Gastrocnemius medialis (tissue), 4 donors: ENCODE measurements at regions not wholly inside any gene's neighbourhood (a gene's known extent, or its start where the extent isn't known, plus 50 kb on each side); places are given as distances from the start of the nearest gene placed in this dataset.

ENCODE experiments used
- POLR2A ChIP-seq, 2 donors: fragments of 450-650 bp; IDR thresholded peaks; one replicate each; pipeline ENCODE4 v1.6.1; 2017; ENCODE audit warnings: antibody characterized with exemption in 2 of 2, mild to moderate bottlenecking in 2 of 2, moderate library complexity in 2 of 2
- TF ChIP-seq, protein P1 (sequence below), 5 experiments: fragments of 450-650 bp in 3 of 5; fragments of 200-600 bp in 2 of 5; sonication (generic) in 2 of 5; IDR thresholded peaks in 4 of 5; conservative IDR thresholded peaks in 1 of 5; 1 replicate in 4 of 5; 2 replicates in 1 of 5; pipeline ENCODE4 v1.5.1; 2016 to 2019; ENCODE audit warnings: antibody characterized with exemption in 5 of 5, mild to moderate bottlenecking in 3 of 5, moderate library complexity in 3 of 5

DNA sequence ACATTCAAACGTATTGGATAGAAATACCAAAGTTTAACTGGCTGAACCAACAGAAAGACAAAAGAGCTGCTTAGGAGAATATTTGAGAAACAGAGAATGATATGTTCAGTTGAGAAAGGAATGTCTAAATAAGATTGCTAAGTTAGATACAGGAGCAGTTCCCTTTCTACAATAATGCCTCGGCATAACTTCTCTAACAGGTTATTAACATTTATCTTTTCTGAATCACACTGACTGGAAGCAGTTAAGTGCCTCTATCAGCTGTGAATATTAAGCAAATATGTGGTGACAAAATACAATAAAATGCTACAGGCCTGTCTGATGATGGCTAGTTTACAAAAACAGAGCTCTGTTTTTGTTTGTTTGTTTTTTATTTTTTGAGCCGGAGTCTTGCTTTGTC, 121.9 kb downstream of the KCNK1 start:
- TF ChIP-seq, protein P1, sequence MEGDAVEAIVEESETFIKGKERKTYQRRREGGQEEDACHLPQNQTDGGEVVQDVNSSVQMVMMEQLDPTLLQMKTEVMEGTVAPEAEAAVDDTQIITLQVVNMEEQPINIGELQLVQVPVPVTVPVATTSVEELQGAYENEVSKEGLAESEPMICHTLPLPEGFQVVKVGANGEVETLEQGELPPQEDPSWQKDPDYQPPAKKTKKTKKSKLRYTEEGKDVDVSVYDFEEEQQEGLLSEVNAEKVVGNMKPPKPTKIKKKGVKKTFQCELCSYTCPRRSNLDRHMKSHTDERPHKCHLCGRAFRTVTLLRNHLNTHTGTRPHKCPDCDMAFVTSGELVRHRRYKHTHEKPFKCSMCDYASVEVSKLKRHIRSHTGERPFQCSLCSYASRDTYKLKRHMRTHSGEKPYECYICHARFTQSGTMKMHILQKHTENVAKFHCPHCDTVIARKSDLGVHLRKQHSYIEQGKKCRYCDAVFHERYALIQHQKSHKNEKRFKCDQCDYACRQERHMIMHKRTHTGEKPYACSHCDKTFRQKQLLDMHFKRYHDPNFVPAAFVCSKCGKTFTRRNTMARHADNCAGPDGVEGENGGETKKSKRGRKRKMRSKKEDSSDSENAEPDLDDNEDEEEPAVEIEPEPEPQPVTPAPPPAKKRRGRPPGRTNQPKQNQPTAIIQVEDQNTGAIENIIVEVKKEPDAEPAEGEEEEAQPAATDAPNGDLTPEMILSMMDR (IDR thresholded peaks at IDR 0.05 in 4 of 5, conservative IDR thresholded peaks at IDR 0.05 in 1 of 5) = no peak
- TF ChIP-seq POLR2A (IDR thresholded peaks at IDR 0.05) = no peak
